DMS 273 (cell line): ENCODE measurements at regions not wholly inside any gene's neighbourhood (a gene's known extent, or its start where the extent isn't known, plus 50 kb on each side); places are given as distances from the start of the nearest gene placed in this dataset.
A peak's percentile ranks its signal among the peaks of the same experiment; 100 is the strongest.

Experiments
- DNase-seq: peaks from one replicate; lab custom pipeline; 2025; ENCODE audit not compliant: unreplicated experiment; lab: John Stamatoyannopoulos, UW

DNA sequence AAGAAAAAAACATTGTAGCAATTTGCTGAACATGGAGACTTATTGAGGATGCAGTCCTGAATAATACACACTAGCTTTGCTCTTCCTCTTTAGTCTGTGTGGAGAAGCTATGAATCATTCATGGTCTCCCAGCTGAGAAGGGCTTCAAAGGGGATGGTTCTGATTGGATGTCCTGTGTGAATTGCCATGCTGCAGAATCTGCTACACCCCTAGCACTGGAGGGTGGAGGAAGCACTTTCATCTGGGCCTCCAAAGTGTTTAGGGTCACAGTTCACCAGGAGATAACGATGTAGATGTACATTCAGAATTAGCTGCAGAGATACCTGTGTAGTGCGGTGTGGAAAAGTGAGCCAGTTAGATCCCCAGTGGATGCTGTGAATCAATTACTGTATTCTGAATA is 321.1 kb upstream of the EDNRB start:
- DNase-seq: no peak

GRCh38 chr13:78238911-78239310 is 320.3 kb upstream of the EDNRB start:
- DNase-seq: no peak

- DNase-seq: peak; percentile 1
Observed at GRCh38 chr13:78228940-78229339, 310.3 kb upstream of the EDNRB start.

- no peak for DNase-seq
Observed at GRCh38 chr13:78228211-78228610, 309.6 kb upstream of the EDNRB start.

DNA sequence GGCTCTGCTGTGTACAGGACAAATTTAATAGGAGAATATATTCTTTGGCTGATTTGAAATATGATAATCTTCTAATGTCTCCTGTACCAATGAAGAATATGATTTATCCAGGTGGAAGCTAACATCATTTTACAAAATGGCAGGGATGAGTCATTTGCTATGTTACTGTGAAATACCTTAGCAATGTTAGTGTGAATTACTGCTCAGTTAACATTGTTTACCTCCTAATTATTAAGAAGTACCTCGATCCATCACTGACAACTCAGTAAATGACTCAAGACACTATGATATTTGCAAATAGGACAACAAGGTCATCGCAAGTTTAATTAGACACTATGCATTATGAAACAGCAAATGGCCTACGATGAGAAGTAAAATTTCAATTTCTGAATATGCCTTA is 309.1 kb upstream of the EDNRB start:
- no peak for DNase-seq

DNA sequence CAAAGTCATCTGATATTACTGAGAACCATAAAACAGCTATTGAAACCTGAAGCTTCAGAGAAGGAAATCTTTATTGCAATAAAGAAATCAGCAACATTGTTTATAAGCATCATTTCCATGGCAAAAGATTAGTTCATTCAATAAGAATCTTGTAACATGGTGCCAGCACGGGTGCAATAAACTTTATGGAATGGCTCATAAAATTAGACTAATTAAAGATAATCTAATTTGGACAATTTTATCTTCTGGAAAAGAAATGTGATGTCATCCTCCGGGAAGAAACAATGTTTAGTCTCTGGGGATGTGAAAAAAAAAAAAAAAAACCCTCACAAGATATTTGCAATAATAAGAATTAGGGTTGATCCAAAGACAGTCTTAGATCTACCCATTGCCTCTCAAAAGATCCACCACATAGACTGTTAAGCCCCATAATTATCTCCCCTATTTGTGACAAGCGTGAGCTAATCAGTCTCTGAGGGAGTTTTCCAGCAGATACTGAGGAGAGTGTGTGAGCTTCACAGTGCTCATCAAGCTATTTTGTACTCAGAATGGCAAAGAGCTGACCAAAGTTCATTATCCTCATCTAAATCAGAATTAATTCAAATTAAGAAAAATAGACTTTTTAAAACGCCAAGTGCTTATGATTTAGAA is 297.0 kb upstream of the EDNRB start:
- DNase-seq: no peak

DNA sequence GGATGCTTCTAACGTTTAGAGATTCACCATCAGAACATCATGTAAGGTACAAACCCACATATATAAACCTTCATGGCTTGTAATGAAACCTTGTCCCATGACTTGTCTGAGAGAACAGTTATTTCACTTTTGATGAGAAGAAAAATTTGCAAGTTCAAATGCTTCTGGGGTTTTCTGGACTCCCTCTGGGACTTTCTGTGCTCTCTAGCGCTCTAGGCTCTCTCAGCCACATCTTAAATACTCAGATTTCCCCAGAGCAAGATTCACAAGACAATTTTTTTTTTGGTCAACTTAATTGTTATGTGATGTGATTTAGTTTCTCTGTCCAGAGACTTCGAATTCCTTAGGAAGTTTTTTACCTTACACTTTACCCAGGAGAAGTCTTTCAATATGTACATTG is 282.8 kb upstream of the EDNRB start:
- DNase-seq: no peak

GRCh38 chr13:78198821-78199220 is 280.2 kb upstream of the EDNRB start:
- peak; percentile 24 for DNase-seq

GRCh38 chr13:78198419-78198818 is 279.8 kb upstream of the EDNRB start:
- peak; percentile 85 for DNase-seq

DNA sequence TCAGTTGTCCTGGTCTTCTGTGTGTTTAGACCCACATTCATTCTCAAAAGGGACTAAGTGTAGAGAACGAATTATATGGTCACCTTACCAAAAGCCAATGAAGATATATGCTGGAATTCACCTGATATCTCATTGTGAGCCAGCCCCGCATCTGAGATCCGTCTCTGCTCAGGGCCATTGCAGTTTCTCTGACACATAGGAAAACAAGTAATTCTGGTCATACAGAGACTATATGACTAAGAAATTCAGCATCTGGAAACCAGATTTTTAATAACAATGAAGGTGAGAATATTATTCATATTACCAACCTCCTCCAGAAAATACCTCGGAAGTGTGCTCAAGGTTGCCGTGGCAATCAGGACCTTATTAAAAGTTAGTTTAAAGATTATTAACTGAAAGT is 278.6 kb upstream of the EDNRB start:
- DNase-seq: no peak

DNA sequence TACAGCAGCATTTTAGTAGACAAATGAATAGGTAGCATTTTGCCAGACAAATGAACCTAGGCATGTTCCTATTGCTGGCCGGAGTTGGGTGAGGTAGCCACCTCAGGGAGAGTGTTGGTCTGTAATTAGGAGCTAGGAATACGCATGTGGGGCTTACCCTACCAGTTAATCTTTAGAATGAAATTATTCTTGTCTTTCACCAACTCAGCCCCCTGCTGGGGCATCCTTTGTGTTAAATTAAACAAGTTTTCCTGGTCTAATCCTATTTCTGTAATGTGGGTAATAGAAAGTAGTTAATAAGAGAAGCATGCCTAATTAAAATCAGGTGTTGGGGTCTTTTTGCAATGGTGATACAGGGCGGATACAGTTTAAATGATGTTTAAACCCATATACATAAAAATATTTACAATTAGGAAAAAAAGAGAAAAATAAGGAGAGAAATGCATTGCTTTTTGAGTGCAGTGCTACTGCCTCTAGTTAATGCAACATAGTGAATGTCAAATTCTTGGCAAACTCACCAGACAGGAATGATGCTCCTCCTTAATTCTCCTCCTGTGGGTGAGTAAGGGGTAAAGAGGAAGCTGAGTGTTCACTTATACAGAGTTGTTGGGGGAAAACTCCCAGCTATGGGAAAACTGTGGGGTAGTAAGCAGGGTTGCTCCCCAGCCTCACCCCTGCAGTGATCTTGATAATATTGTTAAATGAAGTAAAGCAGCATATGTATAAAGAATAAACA is 276.4 kb upstream of the EDNRB start:
- DNase-seq: no peak

GRCh38 chr13:78193846-78194245 is 275.2 kb upstream of the EDNRB start:
- DNase-seq: no peak

- DNase-seq: no peak
Observed at GRCh38 chr13:78192716-78193115, 274.1 kb upstream of the EDNRB start.

GRCh38 chr13:78190296-78190695 is 271.7 kb upstream of the EDNRB start:
- DNase-seq: no peak

GRCh38 chr13:78187781-78188180 is 269.1 kb upstream of the EDNRB start:
- DNase-seq: no peak

DNA sequence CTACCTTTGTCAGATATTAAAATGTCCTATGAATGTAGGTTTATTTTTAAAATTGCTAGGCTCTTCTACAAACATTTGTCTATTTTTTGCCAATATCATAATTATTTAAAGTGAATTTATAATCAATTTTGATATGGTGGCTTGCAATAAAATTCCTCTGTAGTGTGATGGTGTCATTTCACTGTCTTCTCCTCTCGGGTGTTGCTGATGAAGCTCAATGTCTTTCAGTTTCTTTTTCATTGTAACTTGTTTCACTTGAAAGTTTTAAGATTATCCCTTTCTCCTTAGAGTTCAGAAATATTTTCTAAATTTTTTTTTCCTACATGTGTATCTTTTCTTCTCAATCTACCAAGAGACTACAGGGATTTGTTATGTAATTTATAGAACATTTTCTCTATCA is 267.1 kb upstream of the EDNRB start:
- DNase-seq: no peak

DNA sequence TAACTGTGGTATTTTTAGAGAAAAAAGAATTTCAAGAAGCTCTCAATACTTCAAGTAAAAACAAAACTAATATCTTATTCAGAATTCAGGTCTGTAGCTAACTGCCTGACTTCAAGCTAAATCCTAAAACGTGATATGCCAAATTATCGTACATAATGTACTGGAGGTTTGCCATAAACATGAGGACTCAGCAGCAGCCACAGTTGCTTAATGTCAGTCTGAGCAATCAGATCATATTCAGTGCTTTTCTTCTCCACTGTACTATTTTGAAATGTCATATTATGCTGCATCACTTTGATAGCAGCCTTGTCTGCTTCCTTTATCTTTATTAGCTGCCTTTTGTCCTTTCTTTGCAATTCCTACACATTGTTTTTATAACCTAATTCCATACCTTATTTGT is 265.1 kb upstream of the EDNRB start:
- DNase-seq: no peak

- DNase-seq: no peak
Observed at GRCh38 chr13:78182813-78183212, 264.2 kb upstream of the EDNRB start.

GRCh38 chr13:78177306-78177705 is 258.7 kb upstream of the EDNRB start:
- DNase-seq: no peak

GRCh38 chr13:78176880-78177279 is 258.2 kb upstream of the EDNRB start:
- DNase-seq: no peak

- no peak for DNase-seq
Observed at GRCh38 chr13:78169386-78169785, 250.8 kb upstream of the EDNRB start.

DNA sequence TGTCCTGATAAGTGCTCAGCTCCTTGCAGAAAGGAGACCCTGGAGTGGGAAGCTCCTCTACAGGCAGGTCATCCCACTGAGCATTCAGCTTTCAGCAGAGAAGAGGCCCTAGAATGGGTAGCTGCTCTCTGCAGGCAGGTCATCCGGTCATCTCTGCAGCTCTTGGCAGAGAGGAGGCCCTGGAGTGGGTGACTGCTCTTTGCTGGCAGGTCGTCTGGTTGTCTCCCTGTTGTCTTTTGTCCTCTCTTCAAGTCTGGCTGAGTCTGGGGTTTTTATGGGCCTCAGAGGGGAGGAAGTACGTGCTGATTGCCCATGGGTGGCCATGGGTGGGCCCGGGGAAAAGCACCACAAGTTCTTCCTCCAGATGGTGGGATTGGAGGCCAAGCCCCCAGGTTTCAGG is 250.3 kb upstream of the EDNRB start:
- DNase-seq: no peak

DNA sequence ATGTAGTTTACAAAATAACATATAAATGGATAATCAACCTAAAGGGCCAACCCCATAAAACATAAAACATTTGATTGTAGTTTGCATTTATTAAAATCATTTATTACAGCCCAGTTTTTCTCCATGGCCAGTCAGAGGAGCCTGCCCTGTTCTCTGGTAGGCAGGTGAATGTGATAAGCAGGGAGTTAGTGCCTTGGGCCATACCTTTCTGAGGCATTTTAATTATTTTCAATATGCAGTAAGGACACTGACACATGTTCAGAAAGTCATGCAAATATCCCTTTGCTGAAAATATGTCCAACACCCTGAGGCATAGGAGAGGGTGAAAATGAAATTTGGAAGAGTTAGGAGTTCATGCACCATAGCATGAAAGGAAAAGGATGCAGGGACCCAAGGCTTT is 242.6 kb upstream of the EDNRB start:
- DNase-seq: no peak
